T47D (cell line): ENCODE measurements at regions not wholly inside any gene's neighbourhood (a gene's known extent, or its start where the extent isn't known, plus 50 kb on each side); places are given as distances from the start of the nearest gene placed in this dataset.

ENCODE experiments used
- DNase-seq, 2 experiments: peaks; one replicate each; pipeline versions ENCODE4 v3.0.0 to v3.0.0-alpha.2; 2011 to 2012; ENCODE audit warnings: low read depth in 1 of 2, low spot score in 1 of 2
- JUND ChIP-seq: IDR thresholded peaks from 2 replicates; pipeline ENCODE4 v1.6.1; 2012; ENCODE audit warnings: low read depth
- in situ Hi-C: cut with HindIII; loops from 2 replicates; pipeline ENCODE4 v1.10.0; 2016; ENCODE audit warnings: low sequenced_read_pairs, low pct_unique_long_range_greater_than_20kb

DNA sequence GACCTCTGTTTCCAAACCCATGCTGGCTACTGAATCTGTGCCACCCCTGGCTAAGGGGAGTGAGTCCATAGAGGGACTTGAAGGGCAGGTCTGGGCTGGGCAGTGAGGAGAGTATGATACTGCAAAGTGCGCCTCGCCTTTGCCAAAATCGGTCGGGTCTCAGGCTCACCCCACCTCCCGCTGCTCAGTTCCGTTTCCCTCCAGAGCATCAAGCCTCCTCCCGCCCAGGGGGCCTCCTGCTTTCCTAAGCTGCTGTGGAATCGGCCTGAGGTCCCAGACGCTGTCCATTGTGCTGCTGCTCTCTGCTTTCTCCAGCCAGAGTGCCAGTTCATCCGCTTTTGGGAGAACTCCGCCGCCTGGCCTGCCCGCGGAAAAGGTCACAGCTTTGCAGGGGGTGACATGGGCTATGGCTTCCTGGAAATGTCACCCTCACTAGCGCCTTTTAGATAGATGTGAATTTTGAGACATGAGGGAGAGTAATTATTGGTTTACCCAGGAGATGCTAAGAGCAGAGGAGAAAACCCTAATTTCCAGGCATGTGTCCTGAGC is 1418.4 kb downstream of the UQCRFS1 start:
- DNase-seq, result peak in 1 of 2 experiments; percentile 45

GRCh38 chr19:27793644-27794493 is 1419.1 kb downstream of the UQCRFS1 start:
- peak; percentile 55 to 94 for DNase-seq
- no peak for TF ChIP-seq JUND

More for the DNA sequence above, 1418.4 kb downstream of the UQCRFS1 start:
- in situ Hi-C loops, result no loop called here
- no peak for TF ChIP-seq JUND

GRCh38 chr19:27793128-27793643 is 1419.8 kb downstream of the UQCRFS1 start:
- in situ Hi-C loops, result no loop called here
- TF ChIP-seq JUND, result no peak
- DNase-seq, result peak; percentile 26 to 93

More at GRCh38 chr19:27793644-27794493, 1419.1 kb downstream of the UQCRFS1 start:
- in situ Hi-C loops, result no loop called here

DNA sequence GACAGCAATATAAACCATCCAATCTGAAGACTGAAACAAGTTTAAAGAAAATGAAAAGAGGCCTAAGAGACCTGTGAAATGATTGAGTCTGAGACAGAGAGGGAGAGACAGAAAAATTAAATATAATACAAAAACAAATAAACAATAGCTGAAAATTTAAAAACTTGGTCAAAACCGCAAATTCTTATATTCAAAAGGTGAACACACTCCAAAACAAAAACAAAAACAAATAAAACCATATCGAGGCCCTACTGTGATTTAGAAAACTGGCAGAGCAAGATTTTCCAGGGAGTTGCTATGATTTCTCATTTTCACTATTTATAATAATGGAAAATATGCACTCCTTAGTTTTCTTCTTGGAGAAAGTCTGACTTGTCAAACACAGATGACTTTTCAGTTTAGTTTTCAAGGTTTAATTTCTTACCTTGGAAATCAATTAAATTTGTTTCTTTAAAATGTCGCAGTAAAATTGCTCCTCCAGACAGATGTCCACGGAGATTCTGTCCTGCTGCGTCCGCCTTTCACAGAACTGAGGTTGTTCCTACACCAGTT is 1420.3 kb downstream of the UQCRFS1 start:
- in situ Hi-C loops, result no loop called here
- no peak for DNase-seq
- TF ChIP-seq JUND, result no peak

DNA sequence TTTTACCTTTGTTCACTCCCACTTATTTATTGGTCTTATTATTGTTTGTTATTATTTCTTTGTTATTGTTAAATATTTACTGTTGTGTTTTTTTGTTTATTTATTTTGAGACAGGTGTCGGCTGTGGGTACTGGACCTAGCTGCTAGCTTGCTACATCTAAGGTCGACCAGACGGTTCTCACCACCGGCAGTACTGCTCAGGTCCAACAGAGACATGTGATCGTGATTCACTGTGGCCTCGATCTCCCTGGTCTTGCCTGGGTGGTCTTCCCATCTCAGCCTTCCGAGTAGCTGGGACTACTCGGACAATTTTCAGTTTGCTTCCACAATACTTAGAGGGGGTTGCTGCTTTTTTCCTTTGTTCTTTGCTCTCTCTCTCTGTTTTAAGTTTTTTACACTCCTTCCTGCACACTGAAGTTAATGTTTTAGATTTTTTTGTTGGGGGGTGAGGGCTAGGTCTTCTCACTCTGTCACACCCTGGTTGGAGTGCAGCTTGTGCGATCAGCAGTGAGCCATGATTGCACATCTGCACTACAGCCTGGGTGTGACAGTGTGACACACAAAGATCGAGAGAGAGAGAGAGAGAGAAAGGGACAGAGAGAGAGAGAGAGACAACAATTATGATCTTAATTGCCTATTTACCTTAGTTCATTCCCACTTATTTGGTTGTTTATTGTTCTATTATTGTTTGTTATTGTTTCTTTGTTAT is 1432.4 kb downstream of the UQCRFS1 start:
- TF ChIP-seq JUND, result no peak
- no peak for DNase-seq
- in situ Hi-C loops, result no loop called here

DNA sequence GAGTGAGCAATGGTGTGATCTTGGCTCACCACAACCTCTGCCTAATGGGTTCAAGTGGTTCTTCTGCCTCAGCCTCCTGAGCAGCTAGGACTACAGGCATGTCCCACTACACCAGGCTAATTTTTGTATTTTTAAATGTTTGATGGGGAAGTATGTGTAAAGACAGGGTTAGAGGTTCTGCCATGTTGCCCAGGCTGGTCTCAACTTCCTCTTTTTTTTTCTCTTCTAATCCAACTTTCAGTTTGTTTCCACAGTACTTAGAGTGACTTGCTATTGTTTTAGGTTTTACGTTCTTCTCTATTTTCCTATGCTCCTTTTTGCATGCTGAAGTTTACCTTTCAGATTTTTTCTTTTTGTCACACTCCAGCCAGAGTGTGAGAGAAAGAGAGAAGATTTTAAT is 1433.0 kb downstream of the UQCRFS1 start:
- in situ Hi-C loops, result no loop called here
- TF ChIP-seq JUND, result no peak
- DNase-seq, result no peak

DNA sequence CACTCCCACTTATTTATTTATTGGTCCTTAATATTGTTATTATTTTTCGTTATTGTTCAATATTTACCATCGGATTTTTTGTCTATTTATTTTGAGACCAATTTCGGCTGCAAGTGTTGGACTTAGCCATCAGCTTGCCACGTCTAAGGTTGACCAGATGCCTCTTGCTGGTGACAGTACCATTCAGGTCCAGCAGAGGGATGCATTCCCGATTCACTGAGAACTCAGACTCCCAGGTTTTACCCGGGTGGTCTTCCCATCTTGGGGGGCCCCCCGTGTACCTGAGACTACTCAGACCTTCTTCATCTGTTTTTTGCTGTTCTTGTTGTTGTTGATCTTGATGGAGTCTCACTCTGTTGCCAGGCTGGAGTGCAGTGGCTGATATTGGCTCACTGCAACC is 1435.2 kb downstream of the UQCRFS1 start:
- in situ Hi-C loops, result no loop called here
- no peak for DNase-seq
- TF ChIP-seq JUND, result no peak

DNA sequence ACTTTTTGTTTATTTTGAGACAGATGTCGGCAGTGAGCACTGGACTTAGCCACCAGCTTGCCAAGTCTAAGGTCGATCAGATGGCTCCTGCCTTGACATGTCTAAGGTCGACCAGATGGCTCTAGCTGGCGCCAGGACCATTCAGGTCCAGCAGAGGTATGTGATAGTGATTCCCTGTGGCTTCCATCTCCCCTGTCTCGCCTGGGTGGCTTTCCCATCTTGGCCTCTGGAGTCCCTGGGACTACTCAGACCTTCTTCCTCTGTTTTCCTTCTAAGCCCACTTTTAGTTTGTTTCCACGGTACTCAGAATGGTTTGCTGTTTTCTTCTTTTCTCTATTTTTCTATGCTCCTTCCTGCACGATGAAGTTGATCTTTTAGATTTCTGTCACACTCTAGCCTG is 1435.7 kb downstream of the UQCRFS1 start:
- in situ Hi-C loops, result no loop called here
- no peak for DNase-seq
- TF ChIP-seq JUND, result no peak

DNA sequence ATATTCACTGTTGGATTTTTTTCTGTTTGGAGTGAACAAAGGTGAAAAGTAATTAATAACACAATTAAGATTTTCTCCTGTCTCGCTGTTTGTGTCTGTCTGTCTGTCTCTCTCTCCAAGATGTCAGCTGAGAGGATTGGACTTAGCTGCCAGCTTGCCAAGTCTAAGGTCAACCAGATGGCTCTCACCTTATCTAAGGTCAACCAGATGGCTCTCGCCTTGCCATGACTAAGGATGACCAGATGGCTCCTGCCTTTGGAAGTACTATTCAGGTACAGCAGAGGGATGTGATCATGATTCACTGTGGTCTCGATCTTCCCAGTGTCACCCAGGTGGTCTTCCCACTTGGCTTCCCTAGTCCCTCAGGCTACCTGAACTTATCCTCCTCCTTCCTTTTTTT is 1436.4 kb downstream of the UQCRFS1 start:
- no peak for DNase-seq
- in situ Hi-C loops, result no loop called here
- no peak for TF ChIP-seq JUND

DNA sequence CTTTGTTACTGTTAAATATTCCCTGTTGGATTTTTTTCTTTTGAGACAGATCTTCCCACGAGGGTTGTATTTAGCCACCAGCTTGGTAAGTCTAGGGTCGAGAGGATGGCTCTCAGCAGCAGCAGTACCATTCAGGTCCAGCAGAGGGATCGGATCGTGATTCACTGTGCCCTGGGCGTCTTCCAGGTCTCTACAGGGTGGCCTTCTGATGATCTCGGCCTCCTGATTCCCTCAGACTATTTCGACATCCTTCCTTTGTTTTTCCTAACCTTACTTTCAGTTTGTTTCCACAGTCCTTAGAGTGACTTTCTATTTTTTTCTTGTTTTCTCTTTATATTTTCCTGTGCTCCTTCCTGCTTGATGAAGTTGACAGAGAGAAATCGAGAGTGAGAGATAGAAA is 1436.9 kb downstream of the UQCRFS1 start:
- no peak for TF ChIP-seq JUND
- DNase-seq, result no peak
- in situ Hi-C loops, result no loop called here

DNA sequence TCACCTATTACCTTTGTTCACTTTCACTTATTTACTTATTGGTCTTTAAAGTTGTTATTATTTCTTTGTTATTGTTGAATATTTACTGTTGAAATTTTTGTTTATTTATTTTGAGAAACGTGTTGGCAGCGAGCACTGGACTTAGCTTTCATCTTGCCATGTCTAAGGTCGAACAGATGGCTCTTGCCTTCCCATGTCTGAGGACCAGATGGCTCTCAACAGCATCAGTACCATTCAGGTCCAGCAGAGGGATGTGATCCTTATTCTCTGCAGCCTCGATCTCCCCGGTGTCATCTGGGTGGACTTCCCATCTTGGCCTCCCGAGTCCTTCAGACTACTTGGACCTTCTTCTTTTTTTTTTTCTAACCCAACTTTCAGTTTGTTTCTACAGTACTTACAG is 1437.6 kb downstream of the UQCRFS1 start:
- no peak for TF ChIP-seq JUND
- in situ Hi-C loops, result no loop called here

GRCh38 chr19:27774827-27775226 is 1438.1 kb downstream of the UQCRFS1 start:
- TF ChIP-seq JUND, result no peak
- in situ Hi-C loops, result no loop called here
- DNase-seq, result peak in 1 of 2 experiments; percentile 16

More for the DNA sequence above, 1437.6 kb downstream of the UQCRFS1 start:
- no peak for DNase-seq
